Activated CD4-positive, alpha-beta T cell treated with anti-CD3 and anti-CD28 coated beads, Interleukin-10, Interleukin-2, amounts not matched to agents 100 ng/mL and 50 ng/mL, durations not matched to agents 16 hours and 8 hours (primary cell): ENCODE measurements at regions not wholly inside any gene's neighbourhood (a gene's known extent, or its start where the extent isn't known, plus 50 kb on each side); places are given as distances from the start of the nearest gene placed in this dataset.
A peak's percentile ranks its signal among the peaks of the same experiment; 100 is the strongest.

Experiments
- DNase-seq: peaks from one replicate; pipeline ENCODE4 v3.0.0-alpha.2; 2020

DNA sequence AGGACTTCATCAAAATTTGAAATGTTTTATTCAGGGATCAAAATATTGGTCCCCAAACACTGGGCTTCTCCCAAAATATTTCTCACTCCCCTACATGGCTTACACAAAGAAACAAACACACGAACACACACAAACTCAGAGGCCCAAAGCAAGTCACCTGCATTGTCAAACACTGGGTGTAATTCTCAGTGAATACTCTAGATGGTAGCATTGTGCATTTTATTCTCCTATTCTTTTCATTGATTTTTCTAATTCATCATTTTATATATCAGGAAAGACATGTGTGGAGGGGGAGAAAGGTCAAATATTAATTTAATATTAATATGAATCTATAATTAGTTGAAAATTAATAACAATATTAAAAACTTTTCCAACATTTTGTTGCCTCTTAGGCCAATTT is 72.3 kb upstream of the TNMD start:
- DNase-seq = peak; percentile 16

GRCh38 chrX:100494646-100495370 is 84.7 kb upstream of the PCDH19 start:
- DNase-seq = no peak

DNA sequence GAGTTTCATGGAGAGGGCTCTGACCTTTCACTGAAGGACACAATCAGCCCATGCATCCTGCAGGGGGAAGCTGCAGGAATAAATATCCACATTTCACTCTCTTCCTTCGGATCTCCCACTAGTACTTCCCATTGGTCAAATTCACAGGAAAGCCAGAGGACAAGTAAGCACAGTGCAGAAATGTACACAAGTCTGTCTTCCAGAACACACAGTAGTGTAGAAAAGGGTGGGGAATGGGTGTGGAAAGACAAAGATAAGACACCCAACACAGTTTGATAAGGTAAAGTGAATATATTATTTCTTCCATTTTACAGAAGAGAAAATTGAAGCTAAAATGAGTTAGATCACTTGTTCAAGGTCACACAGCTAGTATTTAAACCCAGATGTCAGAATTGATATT is 81.1 kb upstream of the PCDH19 start:
- no peak for DNase-seq

DNA sequence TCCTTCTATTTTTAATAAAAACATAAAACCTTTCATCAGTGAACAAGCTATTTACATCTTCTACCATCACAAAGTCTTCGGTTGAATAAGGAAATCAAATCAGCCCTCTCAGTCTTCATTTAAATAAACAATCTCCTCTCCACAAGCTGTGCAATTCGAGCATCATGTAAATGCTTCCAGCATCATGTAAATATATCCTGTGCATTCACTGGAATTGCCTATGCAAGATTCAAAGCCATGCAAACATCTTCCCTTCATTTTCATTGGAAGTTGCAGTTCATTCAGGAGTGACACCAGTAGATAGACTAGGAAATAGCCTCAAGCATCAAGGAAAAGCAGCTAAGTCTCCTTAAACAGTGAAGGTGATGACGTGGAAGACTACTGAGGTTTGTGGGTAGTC is 77.7 kb upstream of the PCDH19 start:
- no peak for DNase-seq

DNA sequence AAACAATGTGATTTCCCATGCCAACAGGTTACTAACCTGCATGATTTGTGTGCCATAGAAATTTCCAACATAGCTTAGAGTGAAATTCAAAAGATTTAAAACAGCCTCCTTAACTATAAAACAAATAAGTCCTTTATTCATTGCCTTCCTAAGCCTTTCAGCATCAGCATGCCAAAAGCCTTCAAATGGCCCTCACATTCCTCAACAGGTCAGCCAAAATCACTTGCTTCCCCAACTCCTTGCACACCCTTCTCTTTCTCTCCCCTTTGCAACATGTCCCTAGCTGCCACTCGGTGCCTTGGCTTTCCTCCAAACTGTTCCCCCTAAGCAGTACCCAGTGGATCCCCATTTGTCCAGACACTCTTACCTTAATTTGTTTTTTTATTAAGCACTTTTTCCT is 74.9 kb upstream of the PCDH19 start:
- DNase-seq = no peak

DNA sequence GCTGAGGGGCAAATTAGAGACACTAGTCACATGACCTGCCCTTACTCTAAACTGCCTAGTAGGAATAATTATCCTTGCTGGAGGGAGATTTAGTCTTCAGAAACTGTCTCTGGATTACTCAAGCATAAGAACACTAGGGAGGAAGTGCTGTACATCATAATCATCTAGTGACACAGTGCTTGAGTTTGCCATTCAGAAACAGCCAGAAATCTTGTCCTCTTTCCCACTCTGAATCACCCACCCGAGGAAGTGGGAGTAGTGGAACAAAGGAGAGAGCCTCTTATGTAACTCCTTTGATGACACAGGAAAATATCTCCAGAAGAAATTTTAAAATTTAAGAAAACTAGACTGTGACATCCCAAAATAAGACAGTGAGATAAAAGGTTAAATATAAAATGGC is 69.3 kb upstream of the PCDH19 start:
- no peak for DNase-seq

DNA sequence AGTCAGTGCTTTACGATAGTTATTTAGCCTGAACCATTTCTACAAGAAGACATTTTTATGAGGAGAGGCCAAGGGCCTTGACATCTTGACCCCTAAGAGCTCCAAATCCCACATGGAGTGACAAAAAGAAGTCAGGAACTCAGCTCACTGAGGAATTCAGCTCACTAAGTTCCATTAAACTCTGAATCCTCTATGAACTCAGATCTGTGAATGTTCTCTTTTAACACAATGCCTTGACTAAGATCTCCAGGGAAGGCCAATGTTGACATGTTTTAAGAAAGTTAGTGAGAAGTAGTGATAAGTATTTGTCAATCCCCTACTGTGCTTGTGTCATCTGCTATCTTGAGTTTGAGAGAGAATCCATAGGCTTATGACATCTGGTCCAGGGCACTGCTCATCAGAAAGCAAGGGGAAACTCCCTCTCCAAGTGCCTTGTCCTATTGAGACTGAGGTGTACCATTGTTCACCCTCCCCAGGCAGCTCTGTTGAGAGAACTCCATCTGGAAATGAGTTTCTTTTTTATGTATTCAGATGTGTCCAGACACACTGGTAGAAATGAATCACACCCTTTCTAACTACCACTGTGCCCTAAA is 68.7 kb upstream of the PCDH19 start:
- no peak for DNase-seq

GRCh38 chrX:100477958-100478357 is 67.9 kb upstream of the PCDH19 start:
- DNase-seq = no peak

- DNase-seq = no peak
Measured at GRCh38 chrX:100477467-100477866, 67.4 kb upstream of the PCDH19 start.
